BJ (cell line): ENCODE measurements at regions not wholly inside any gene's neighbourhood (a gene's known extent, or its start where the extent isn't known, plus 50 kb on each side); places are given as distances from the start of the nearest gene placed in this dataset.

Source experiments
- CTCF ChIA-PET: fragments of 350-600 bp; formaldehyde crosslinking; extraction: SDS; loops from one replicate; lab custom pipeline; 2021; ENCODE audit warnings: antibody characterized with exemption, inconsistent platforms; lab: Yijun Ruan, JAX
- POLR2A ChIA-PET: fragments of 300-600 bp; sonication (Branson Sonifier 250); formaldehyde crosslinking; extraction: SDS; loops from one replicate; lab custom pipeline; 2021; ENCODE audit warnings: antibody characterized with exemption; lab: Charles Lee
- DNase-seq: peaks from one replicate; pipeline ENCODE4 v3.0.0-alpha.2; 2011; ENCODE audit warnings: low read depth
- H3K27me3 ChIP-seq: 2 replicates; pipeline ENCODE4 v1.6.0; 2011; ENCODE audit warnings: low read length; ENCODE audit not compliant: control insufficient read depth, insufficient read depth
- H3K36me3 ChIP-seq: 2 replicates; pipeline ENCODE4 v1.5.1; 2011; ENCODE audit warnings: low read length; ENCODE audit not compliant: control insufficient read depth, insufficient read depth
- H3K4me3 ChIP-seq: 2 replicates; pipeline ENCODE4 v1.5.1; 2011; ENCODE audit warnings: low read depth, mild to moderate bottlenecking, control low read depth, low read length
- CTCF ChIP-seq: IDR thresholded peaks from 2 replicates; pipeline ENCODE4 v1.5.1; 2011; ENCODE audit warnings: low read depth, mild to moderate bottlenecking, control low read depth, inconsistent platforms, low read length, moderate library complexity; ENCODE audit not compliant: insufficient read depth

GRCh38 chr2:9707611-9708160 lies 76.9 kb upstream of the YWHAQ start:
- ChIA-PET POLR2A (no interaction called here), CTCF (interaction anchor here (0.6 to 3.3 kb wide), 2 partner anchors 62 to 64 kb away, joined by 3 to 7 read pairs; no protein-coding TSS in a partner anchor)
- no peak for TF ChIP-seq CTCF
- H3K27me3 ChIP-seq = no peaks in the 10 kb centered on the region
- no peak for DNase-seq
- H3K4me3 ChIP-seq = no peak overlapping the region
- H3K36me3 ChIP-seq = no peaks in the 10 kb centered on the region; the same call in 1 of the 2 replicates

- ChIA-PET CTCF (interaction anchor here (0.6 to 3.3 kb wide), 2 partner anchors 61 to 67 kb away, joined by 3 to 7 read pairs; no protein-coding TSS in a partner anchor), POLR2A (no interaction called here)
- no peak for DNase-seq
- Histone ChIP-seq H3K36me3 (no peaks in the 10 kb centered on the region; the same call in 1 of the 2 replicates), H3K27me3 (no peaks in the 10 kb centered on the region), H3K4me3 (no peak overlapping the region)
- no peak for TF ChIP-seq CTCF
Measured at GRCh38 chr2:9708683-9709538, 78.1 kb upstream of the YWHAQ start.

- no peak for TF ChIP-seq CTCF
- no peak overlapping the region for H3K4me3 ChIP-seq
- H3K36me3 ChIP-seq = no peaks in the 10 kb centered on the region; the same call in 1 of the 2 replicates
- H3K27me3 ChIP-seq = no peaks in the 10 kb centered on the region
- no peak for DNase-seq
- CTCF ChIA-PET = interaction anchor here (0.6 kb wide), 1 partner anchor 68 kb away, joined by 3 read pairs; no protein-coding TSS in a partner anchor
- POLR2A ChIA-PET = no interaction called here
Measured at GRCh38 chr2:9709539-9710285, 78.9 kb upstream of the YWHAQ start.

GRCh38 chr2:9710311-9710710 lies 79.5 kb upstream of the YWHAQ start:
- Histone ChIP-seq H3K4me3 (no peak overlapping the region), H3K27me3 (no peaks in the 10 kb centered on the region), H3K36me3 (no peaks in the 10 kb centered on the region; the same call in 1 of the 2 replicates)
- CTCF ChIA-PET = no interaction called here
- POLR2A ChIA-PET = no interaction called here
- no peak for DNase-seq
- no peak for TF ChIP-seq CTCF

GRCh38 chr2:9712263-9712662 lies 81.5 kb upstream of the YWHAQ start:
- DNase-seq = no peak
- TF ChIP-seq CTCF = no peak
- ChIA-PET CTCF (no interaction called here), POLR2A (no interaction called here)
- Histone ChIP-seq H3K27me3 (no peaks in the 10 kb centered on the region), H3K4me3 (no peak overlapping the region), H3K36me3 (no peaks in the 10 kb centered on the region; the same call in 1 of the 2 replicates)
